ENCODE measurements at regions not wholly inside any gene's neighbourhood (a gene's known extent, or its start where the extent isn't known, plus 50 kb on each side); places are given as distances from the start of the nearest gene placed in this dataset.
"Not testable (repeated sequence)": the region's sequence is repeated elsewhere in the genome, so short reads cannot be mapped to it uniquely, and the experiment has no call there.

DNA sequence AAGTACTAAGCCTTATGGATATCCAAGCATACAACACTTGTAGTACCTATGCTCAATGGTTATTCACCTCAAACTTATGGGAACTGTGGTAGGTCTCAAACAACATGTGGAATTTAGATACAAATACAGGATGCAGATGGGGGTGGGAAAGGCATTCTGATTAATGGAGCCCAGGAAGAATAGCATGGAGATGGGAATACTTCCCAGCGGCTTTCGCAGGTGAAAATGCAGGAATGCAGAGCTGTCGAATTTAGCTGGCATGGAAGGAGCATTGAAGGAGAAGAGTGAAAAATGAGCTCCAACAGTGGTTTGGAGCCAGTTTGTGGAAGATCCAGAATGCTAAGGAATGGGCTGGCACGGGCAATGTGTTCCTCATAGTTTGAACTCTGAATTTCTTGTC lies 89.9 kb downstream of the NKX2-1 start:
- H3K4me3 Mint-ChIP-seq: no peak overlapping the region

DNA sequence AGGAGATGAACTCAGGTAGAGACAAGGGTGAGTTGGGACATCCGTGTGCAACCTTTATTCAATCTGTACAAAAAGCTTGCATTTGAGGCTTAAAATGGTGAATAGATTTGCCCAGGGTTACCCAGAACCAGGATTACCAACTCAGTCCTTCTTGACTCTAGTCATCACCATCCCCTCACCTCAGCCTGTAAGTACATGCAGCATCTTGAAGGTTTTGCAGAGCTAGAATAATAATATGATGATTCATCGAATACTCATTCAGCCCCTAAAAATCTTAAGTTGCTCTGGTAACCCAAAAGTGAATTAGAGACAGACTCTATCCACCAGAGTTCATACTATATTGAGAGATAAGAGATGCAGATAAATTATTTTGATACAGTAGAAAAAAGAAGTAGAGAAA lies 90.3 kb downstream of the NKX2-1 start:
- H3K4me1 Mint-ChIP-seq: no peaks in the 10 kb centered on the region

More for the DNA sequence above, 89.9 kb downstream of the NKX2-1 start:
- no peak overlapping the region for H3K27ac Mint-ChIP-seq
- no peaks in the 10 kb centered on the region for H3K36me3 Mint-ChIP-seq
- H3K27me3 Mint-ChIP-seq: peaks cover 0 to 16% (median 6%) of the 10 kb centered on the region in 3 donors
- no peaks in the 10 kb centered on the region for H3K4me1 Mint-ChIP-seq
- DNase-seq (no peak), ATAC-seq (ENCODE audit: low read depth in 2 of 2) (no peak)
- peaks cover 0 to 4% (median 2%) of the 10 kb centered on the region in 7 donors for H3K9me3 Mint-ChIP-seq

GRCh38 chr14:36428350-36428749 lies 91.7 kb downstream of the NKX2-1 start:
- Mint-ChIP-seq H3K36me3 (no peaks in the 10 kb centered on the region), H3K4me3 (no peak overlapping the region), H3K4me1 (no peaks in the 10 kb centered on the region), H3K9me3 (peaks cover 0 to 2% (median 2%) of the 10 kb centered on the region in 7 donors), H3K27ac (no peak overlapping the region), H3K27me3 (peaks cover 0 to 16% (median 6%) of the 10 kb centered on the region in 3 donors)
- no peak for ATAC-seq (ENCODE audit: low read depth in 2 of 2)
- no peak for DNase-seq

More for the DNA sequence above, 90.3 kb downstream of the NKX2-1 start:
- DNase-seq (no peak), ATAC-seq (ENCODE audit: low read depth in 2 of 2) (no peak)
- H3K27ac Mint-ChIP-seq: no peak overlapping the region
- no peak overlapping the region for H3K4me3 Mint-ChIP-seq
- H3K9me3 Mint-ChIP-seq: peaks cover 0 to 4% (median 2%) of the 10 kb centered on the region in 7 donors
- H3K36me3 Mint-ChIP-seq: no peaks in the 10 kb centered on the region
- H3K27me3 Mint-ChIP-seq: peaks cover 0 to 16% (median 6%) of the 10 kb centered on the region in 3 donors

- ATAC-seq (ENCODE audit: low read depth in 2 of 2) (no peak), DNase-seq (no peak)
- no peak overlapping the region for H3K4me3 Mint-ChIP-seq
- H3K27ac Mint-ChIP-seq: no peak overlapping the region
- H3K36me3 Mint-ChIP-seq: no peaks in the 10 kb centered on the region
- no peaks in the 10 kb centered on the region for H3K4me1 Mint-ChIP-seq
- peaks cover 0 to 2% (median 0%) of the 10 kb centered on the region in 7 donors for H3K9me3 Mint-ChIP-seq
- H3K27me3 Mint-ChIP-seq: peaks cover 0 to 16% (median 12%) of the 10 kb centered on the region in 3 donors
Measured at GRCh38 chr14:36426836-36427235, 93.2 kb downstream of the NKX2-1 start.

DNA sequence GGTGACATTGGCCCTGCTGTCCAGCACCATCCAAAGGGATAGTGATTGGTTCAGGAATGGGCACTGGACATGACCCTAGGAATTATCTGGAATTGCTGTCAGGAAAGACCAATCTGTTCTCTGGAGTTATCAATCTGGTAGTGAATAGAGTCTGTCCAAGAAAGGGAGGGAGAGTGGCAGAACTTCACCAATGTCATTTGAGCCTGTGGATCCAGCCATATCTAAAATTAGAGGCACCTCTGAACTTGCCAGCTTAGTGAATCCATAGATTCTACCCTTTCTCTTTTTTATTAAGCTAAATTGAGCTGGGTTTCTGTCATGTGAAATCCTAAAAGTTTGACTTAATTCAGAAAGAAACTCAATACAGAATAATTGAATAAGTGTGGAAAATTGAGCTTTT lies 93.9 kb downstream of the NKX2-1 start:
- H3K27me3 Mint-ChIP-seq: peaks cover 0 to 16% (median 12%) of the 10 kb centered on the region in 3 donors
- H3K27ac Mint-ChIP-seq: no peak overlapping the region
- no peaks in the 10 kb centered on the region for H3K4me1 Mint-ChIP-seq
- H3K36me3 Mint-ChIP-seq: no peaks in the 10 kb centered on the region
- H3K4me3 Mint-ChIP-seq: no peak overlapping the region
- DNase-seq (no peak), ATAC-seq (ENCODE audit: low read depth in 2 of 2) (no peak)
- H3K9me3 Mint-ChIP-seq: peaks cover 0 to 2% (median 0%) of the 10 kb centered on the region in 7 donors

DNA sequence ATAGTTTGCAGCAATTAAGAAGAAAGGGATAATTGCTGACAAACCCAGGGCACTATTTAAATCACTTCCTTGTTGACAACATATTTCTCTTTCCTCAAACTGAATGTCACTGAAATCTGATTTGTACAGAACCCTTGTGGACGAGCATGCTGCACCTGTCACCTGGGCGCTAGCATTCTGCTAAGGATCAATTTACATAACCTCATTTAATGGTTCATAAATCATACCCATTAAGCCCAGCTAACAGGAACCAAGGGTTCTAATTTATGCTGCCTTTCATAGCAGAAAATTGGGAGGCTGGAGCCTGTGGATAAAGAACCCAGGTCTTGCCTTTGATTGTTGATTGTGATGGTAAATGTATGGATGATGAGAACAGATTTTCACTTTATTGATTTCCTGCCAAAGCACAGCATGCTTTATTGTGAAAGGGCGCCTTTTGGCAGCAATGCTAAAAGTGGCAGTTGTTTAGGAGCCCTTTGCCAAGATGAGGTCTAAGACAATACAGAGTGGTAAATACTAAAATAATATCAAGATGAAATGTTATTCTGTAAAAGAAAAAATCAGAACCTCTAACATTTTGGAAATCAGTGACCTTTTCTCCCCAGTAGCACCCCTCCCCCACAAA lies 95.4 kb downstream of the NKX2-1 start:
- no peak overlapping the region for H3K4me3 Mint-ChIP-seq

GRCh38 chr14:36423430-36423829 lies 96.6 kb downstream of the NKX2-1 start:
- DNase-seq (no peak), ATAC-seq (ENCODE audit: low read depth in 2 of 2) (no peak)
- Mint-ChIP-seq H3K9me3 (peaks cover 0 to 6% (median 2%) of the 10 kb centered on the region in 7 donors), H3K27me3 (peaks cover 0 to 16% (median 12%) of the 10 kb centered on the region in 3 donors), H3K4me3 (no peak overlapping the region), H3K27ac (no peak overlapping the region), H3K36me3 (no peaks in the 10 kb centered on the region), H3K4me1 (no peaks in the 10 kb centered on the region)

More for the DNA sequence above, 95.4 kb downstream of the NKX2-1 start:
- no peaks in the 10 kb centered on the region for H3K36me3 Mint-ChIP-seq
- peaks cover 0 to 2% (median 0%) of the 10 kb centered on the region in 7 donors for H3K9me3 Mint-ChIP-seq
- no peak for ATAC-seq (ENCODE audit: low read depth in 2 of 2)
- peak overlapping the region in 1 of 6 donors; percentile 31 for H3K27ac Mint-ChIP-seq
- DNase-seq: no peak
- H3K27me3 Mint-ChIP-seq: peaks cover 0 to 16% (median 12%) of the 10 kb centered on the region in 3 donors
- H3K4me1 Mint-ChIP-seq: no peaks in the 10 kb centered on the region

DNA sequence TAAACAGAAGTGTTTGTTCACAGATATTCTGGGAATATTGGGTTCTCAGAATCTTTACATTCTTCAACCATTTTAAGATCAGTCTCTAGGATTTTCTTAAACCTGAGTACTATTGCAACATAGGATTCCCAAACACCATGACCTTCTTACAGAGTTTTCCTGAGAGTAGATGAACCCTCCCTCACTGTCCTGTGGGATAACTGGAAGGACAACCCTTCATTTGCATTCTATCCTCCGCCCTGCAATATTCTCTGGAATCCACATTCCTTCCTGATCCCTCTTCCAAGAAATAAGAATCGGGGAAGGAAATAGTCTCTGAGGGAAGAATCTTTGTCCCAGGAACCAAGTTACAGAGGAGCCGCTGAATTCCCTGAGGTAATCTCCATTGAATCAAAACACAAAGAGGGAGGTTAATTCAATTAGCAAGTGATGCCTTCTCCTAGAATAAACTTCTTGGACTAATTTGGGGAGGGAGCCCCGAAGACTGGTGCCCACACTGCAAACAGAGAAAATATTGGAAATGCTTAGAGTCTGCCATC lies 99.8 kb upstream of the MBIP start:
- ATAC-seq (ENCODE audit: low read depth in 2 of 2): no peak
- DNase-seq: no peak
- Mint-ChIP-seq H3K9me3 (peaks cover 4 to 22% (median 14%) of the 10 kb centered on the region in 7 donors), H3K4me1 (no peaks in the 10 kb centered on the region), H3K27me3 (peaks cover 0 to 6% (median 0%) of the 10 kb centered on the region in 3 donors), H3K4me3 (no peak overlapping the region), H3K36me3 (no peaks in the 10 kb centered on the region), H3K27ac (no peak overlapping the region)

GRCh38 chr14:36418937-36419336 lies 98.5 kb upstream of the MBIP start:
- Mint-ChIP-seq H3K27me3 (peaks cover 0 to 6% (median 0%) of the 10 kb centered on the region in 3 donors), H3K4me1 (no peaks in the 10 kb centered on the region), H3K36me3 (no peaks in the 10 kb centered on the region), H3K27ac (no peak overlapping the region), H3K4me3 (no peak overlapping the region), H3K9me3 (peaks cover 4 to 29% (median 16%) of the 10 kb centered on the region in 7 donors)
- no peak for DNase-seq
- no peak for ATAC-seq (ENCODE audit: low read depth in 2 of 2)

- not testable (repeated sequence) for H3K4me3 Mint-ChIP-seq; DNase-seq; H3K36me3 Mint-ChIP-seq; H3K27me3 Mint-ChIP-seq; H3K4me1 Mint-ChIP-seq; H3K27ac Mint-ChIP-seq; ATAC-seq (ENCODE audit: low read depth in 2 of 2)
- H3K9me3 Mint-ChIP-seq: peaks cover 13 to 39% (median 19%) of the 10 kb centered on the region in 7 donors
Measured at GRCh38 chr14:36411951-36412350, 91.5 kb upstream of the MBIP start.

DNA sequence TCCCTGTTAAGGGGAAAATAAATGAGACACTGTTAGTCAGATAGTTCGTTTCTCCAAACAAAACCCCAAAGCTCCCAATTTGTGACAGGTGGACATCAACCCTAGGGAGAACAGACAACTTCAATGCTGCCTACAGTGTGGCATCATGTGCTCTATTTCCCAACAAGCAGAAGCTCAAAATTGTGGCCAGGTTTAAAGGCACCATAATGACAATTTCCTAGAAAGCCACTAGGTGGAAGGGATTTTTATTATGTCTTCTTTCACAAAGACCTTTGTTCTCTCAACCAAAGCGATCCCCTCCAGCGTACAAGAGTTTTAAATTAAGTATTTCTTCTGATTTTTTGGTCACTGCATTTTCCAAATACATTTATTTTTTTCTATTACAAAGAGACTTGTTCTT lies 88.0 kb upstream of the MBIP start:
- Mint-ChIP-seq H3K27ac (no peak overlapping the region), H3K27me3 (peaks cover 5 to 13% (median 8%) of the 10 kb centered on the region in 3 donors)

GRCh38 chr14:36405589-36406274 lies 85.3 kb upstream of the MBIP start:
- H3K36me3 Mint-ChIP-seq: peaks cover 0 to 5% of the 10 kb centered on the region in 2 donors
- peaks cover under 1 to 5% (median 3%) of the 10 kb centered on the region in 7 donors for H3K9me3 Mint-ChIP-seq
- no peak overlapping the region for H3K4me3 Mint-ChIP-seq
- DNase-seq (no peak), ATAC-seq (ENCODE audit: low read depth in 2 of 2) (no peak)
- peaks cover 13 to 19% (median 18%) of the 10 kb centered on the region in 3 donors for H3K27me3 Mint-ChIP-seq
- peak overlapping the region in 2 of 6 donors; percentile 13 to 16 for H3K27ac Mint-ChIP-seq
- H3K4me1 Mint-ChIP-seq: no peaks in the 10 kb centered on the region

More for the DNA sequence above, 88.0 kb upstream of the MBIP start:
- DNase-seq: no peak
- Mint-ChIP-seq H3K9me3 (peaks cover 5 to 22% (median 9%) of the 10 kb centered on the region in 7 donors), H3K36me3 (peaks cover 0 to 5% of the 10 kb centered on the region in 2 donors), H3K4me1 (no peaks in the 10 kb centered on the region), H3K4me3 (no peak overlapping the region)
- no peak for ATAC-seq (ENCODE audit: low read depth in 2 of 2)

- H3K9me3 Mint-ChIP-seq: peaks cover 0 to 3% (median 0%) of the 10 kb centered on the region in 7 donors
- no peak overlapping the region for H3K27ac Mint-ChIP-seq
Measured at GRCh38 chr14:36402867-36403266, 82.4 kb upstream of the MBIP start.

More at GRCh38 chr14:36402867-36403266, 82.4 kb upstream of the MBIP start:
- no peak overlapping the region for H3K4me3 Mint-ChIP-seq
- no peaks in the 10 kb centered on the region for H3K4me1 Mint-ChIP-seq
- peaks cover 13 to 31% (median 26%) of the 10 kb centered on the region in 3 donors for H3K27me3 Mint-ChIP-seq
- no peak for DNase-seq
- peaks cover 0 to 5% of the 10 kb centered on the region in 2 donors for H3K36me3 Mint-ChIP-seq
- ATAC-seq (ENCODE audit: low read depth in 2 of 2): no peak

Measured in naive B cell (primary cell).